ENCODE measurements at regions not wholly inside any gene's neighbourhood (a gene's known extent, or its start where the extent isn't known, plus 50 kb on each side); places are given as distances from the start of the nearest gene placed in this dataset.

DNA sequence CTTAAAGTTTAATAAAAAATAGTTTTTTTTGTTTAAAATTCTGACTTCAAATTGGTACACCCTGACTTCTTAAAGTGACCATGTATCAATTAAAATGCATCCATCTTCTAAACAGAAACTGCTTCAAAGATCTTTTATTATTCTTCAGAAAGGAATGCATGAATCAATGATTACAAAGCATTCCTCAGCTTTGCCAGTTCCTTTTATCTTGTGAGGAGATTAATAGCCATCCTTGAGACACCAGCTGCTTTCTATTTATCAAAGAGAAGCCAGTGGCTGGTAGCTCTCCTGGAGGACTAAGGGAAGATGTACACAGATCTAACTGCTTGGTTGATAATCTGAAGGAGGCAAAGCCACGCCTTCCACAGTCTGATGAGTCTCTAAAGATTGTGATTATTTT lies 2222.5 kb downstream of the LRRC4C start:
- TF ChIP-seq, protein P1, sequence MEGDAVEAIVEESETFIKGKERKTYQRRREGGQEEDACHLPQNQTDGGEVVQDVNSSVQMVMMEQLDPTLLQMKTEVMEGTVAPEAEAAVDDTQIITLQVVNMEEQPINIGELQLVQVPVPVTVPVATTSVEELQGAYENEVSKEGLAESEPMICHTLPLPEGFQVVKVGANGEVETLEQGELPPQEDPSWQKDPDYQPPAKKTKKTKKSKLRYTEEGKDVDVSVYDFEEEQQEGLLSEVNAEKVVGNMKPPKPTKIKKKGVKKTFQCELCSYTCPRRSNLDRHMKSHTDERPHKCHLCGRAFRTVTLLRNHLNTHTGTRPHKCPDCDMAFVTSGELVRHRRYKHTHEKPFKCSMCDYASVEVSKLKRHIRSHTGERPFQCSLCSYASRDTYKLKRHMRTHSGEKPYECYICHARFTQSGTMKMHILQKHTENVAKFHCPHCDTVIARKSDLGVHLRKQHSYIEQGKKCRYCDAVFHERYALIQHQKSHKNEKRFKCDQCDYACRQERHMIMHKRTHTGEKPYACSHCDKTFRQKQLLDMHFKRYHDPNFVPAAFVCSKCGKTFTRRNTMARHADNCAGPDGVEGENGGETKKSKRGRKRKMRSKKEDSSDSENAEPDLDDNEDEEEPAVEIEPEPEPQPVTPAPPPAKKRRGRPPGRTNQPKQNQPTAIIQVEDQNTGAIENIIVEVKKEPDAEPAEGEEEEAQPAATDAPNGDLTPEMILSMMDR (IDR thresholded peaks at IDR 0.05; ENCODE audit: unreplicated experiment) = no peak
- H3K9me3 Mint-ChIP-seq (ENCODE audit: low read depth, unreplicated experiment) = peaks cover 21% of the 10 kb centered on the region
- no peak for DNase-seq

DNA sequence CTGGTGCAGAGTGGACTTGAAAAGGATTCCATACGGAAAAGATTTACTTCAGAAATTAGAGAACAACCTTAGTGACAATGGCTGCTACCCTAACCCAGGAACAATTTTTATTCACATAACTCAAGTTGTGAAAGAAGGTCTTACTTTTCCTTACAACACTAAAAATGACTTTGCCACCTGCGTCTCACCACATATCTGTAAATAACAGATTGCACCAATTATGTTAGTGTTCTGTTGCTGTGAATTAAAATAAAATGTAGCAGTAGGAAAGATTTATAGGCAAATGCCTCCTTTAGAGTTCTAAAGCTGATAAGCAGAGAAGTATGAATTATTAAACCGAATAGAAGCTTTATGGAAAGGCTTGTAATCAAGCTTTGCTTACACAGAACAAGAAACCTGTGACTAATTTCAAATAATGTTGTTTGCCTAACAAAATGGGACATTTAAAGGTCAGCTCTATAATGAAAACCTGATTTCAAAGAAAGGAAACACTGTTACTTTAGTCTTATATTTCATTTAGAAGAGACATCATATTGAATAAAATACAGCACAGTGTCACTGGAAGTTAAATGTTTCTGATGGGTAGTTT lies 2237.8 kb downstream of the LRRC4C start:
- no TSS peak for BruUV-seq (replicated peaks)
- no peak overlapping the region for H3K27ac Mint-ChIP-seq (ENCODE audit: unreplicated experiment)
- intact Hi-C loops (cut with micrococcal nuclease; ENCODE audit: unreplicated experiment) = no loop called here
- H3K4me3 Mint-ChIP-seq (ENCODE audit: low read depth, unreplicated experiment) = no peak overlapping the region
- H3K4me1 Mint-ChIP-seq (ENCODE audit: low read depth, unreplicated experiment) = no peaks in the 10 kb centered on the region
- DNase-seq = no peak
- no peaks in the 10 kb centered on the region for H3K36me3 Mint-ChIP-seq (ENCODE audit: insufficient read depth, unreplicated experiment)
- H3K27me3 Mint-ChIP-seq (ENCODE audit: unreplicated experiment) = no peaks in the 10 kb centered on the region
- CTCF ChIA-PET = no interaction called here
- peaks cover 16% of the 10 kb centered on the region for H3K9me3 Mint-ChIP-seq (ENCODE audit: low read depth, unreplicated experiment)
- TF ChIP-seq, protein P1 (IDR thresholded peaks at IDR 0.05; ENCODE audit: unreplicated experiment) = no peak

More for the DNA sequence above, 2222.5 kb downstream of the LRRC4C start:
- H3K4me1 Mint-ChIP-seq (ENCODE audit: low read depth, unreplicated experiment) = no peaks in the 10 kb centered on the region
- no TSS peak for BruUV-seq (replicated peaks)
- H3K27ac Mint-ChIP-seq (ENCODE audit: unreplicated experiment) = no peak overlapping the region
- intact Hi-C loops (cut with micrococcal nuclease; ENCODE audit: unreplicated experiment) = no loop called here
- CTCF ChIA-PET = no interaction called here
- no peaks in the 10 kb centered on the region for H3K36me3 Mint-ChIP-seq (ENCODE audit: insufficient read depth, unreplicated experiment)
- no peak overlapping the region for H3K4me3 Mint-ChIP-seq (ENCODE audit: low read depth, unreplicated experiment)
- no peaks in the 10 kb centered on the region for H3K27me3 Mint-ChIP-seq (ENCODE audit: unreplicated experiment)

DNA sequence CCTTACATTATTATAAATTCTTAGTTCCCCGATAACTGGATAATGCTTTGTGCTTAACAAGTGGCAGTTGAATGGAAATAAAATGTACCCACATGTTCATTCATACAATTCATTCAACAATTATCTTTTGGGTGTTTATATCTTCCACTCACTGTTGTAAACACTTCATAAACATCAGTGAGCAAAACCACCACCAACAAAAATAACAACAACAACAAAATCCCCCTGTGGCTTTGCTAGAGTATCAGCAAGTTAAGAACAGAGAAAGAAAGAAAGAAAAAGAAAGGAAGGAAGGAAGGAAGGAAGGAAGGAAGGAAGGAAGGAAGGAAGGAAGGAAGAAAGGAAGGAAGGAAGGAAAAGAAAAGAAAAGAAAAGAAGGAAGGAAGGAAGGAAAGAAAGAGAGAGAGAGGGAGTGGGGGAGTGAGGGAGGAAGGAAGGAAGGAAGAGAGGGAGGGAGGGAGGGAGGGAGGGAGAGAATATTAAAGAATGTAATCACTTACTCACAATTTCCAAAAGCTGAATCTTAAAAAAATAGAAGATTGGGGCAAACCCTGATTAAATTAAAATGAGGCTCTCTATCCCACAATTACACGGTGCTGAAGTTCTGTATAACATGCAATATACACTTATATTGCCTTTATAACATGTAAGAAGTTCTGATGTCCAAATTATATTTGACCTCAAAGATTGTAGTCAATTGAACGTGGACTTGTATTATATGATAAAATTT lies 2238.8 kb downstream of the LRRC4C start:
- H3K27ac Mint-ChIP-seq (ENCODE audit: unreplicated experiment) = no peak overlapping the region
- CTCF ChIA-PET = no interaction called here
- H3K4me1 Mint-ChIP-seq (ENCODE audit: low read depth, unreplicated experiment) = no peaks in the 10 kb centered on the region
- DNase-seq = no peak
- BruUV-seq (replicated peaks) = no TSS peak
- TF ChIP-seq, protein P1 (IDR thresholded peaks at IDR 0.05; ENCODE audit: unreplicated experiment) = no peak
- H3K9me3 Mint-ChIP-seq (ENCODE audit: low read depth, unreplicated experiment) = peaks cover 18% of the 10 kb centered on the region
- no peaks in the 10 kb centered on the region for H3K27me3 Mint-ChIP-seq (ENCODE audit: unreplicated experiment)
- intact Hi-C loops (cut with micrococcal nuclease; ENCODE audit: unreplicated experiment) = no loop called here
- H3K4me3 Mint-ChIP-seq (ENCODE audit: low read depth, unreplicated experiment) = no peak overlapping the region
- no peaks in the 10 kb centered on the region for H3K36me3 Mint-ChIP-seq (ENCODE audit: insufficient read depth, unreplicated experiment)

DNA sequence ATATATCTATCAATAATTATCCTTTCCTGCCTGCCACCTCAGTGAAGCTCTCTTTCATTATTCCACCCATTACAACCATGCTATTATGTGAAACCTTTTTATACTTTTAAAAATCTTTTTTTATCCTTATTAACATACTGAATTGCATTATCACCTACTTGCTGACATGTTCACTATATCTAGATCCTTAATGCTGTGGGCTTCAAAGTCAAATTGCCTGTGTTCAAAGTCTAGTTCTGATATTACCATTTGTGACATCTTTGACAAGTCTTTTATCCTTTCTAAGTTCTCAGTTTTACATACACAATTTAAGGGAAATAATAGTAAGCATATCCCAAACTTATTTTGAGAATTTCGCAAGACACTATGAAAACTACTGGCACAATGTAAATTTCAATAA lies 2239.4 kb downstream of the LRRC4C start:
- BruUV-seq (replicated peaks) = no TSS peak
- CTCF ChIA-PET = no interaction called here

More for the DNA sequence above, 2239.4 kb downstream of the LRRC4C start:
- H3K4me1 Mint-ChIP-seq (ENCODE audit: low read depth, unreplicated experiment) = no peaks in the 10 kb centered on the region
- DNase-seq = no peak
- no peak overlapping the region for H3K27ac Mint-ChIP-seq (ENCODE audit: unreplicated experiment)
- no peaks in the 10 kb centered on the region for H3K27me3 Mint-ChIP-seq (ENCODE audit: unreplicated experiment)
- no peaks in the 10 kb centered on the region for H3K36me3 Mint-ChIP-seq (ENCODE audit: insufficient read depth, unreplicated experiment)
- H3K9me3 Mint-ChIP-seq (ENCODE audit: low read depth, unreplicated experiment) = peaks cover 18% of the 10 kb centered on the region
- TF ChIP-seq, protein P1 (IDR thresholded peaks at IDR 0.05; ENCODE audit: unreplicated experiment) = no peak
- H3K4me3 Mint-ChIP-seq (ENCODE audit: low read depth, unreplicated experiment) = no peak overlapping the region
- intact Hi-C loops (cut with micrococcal nuclease; ENCODE audit: unreplicated experiment) = no loop called here

Data from Calu3 (cell line).